Colonic mucosa (tissue), 4 donors: ENCODE measurements at regions not wholly inside any gene's neighbourhood (a gene's known extent, or its start where the extent isn't known, plus 50 kb on each side); places are given as distances from the start of the nearest gene placed in this dataset.

Source experiments
- DNase-seq: peaks from one replicate; pipeline ENCODE4 v3.0.0-alpha.2; 2020
- H3K27ac ChIP-seq: fragments of 200-600 bp; one replicate; pipeline ENCODE4 v1.8.0; 2021
- H3K27me3 ChIP-seq: fragments of 200-600 bp; one replicate; pipeline ENCODE4 v1.8.0; 2021
- H3K36me3 ChIP-seq: fragments of 200-600 bp; one replicate; pipeline ENCODE4 v1.8.0; 2021
- H3K4me1 ChIP-seq: fragments of 200-600 bp; one replicate; pipeline ENCODE4 v1.8.0; 2021; ENCODE audit warnings: mild to moderate bottlenecking
- H3K4me3 ChIP-seq: fragments of 200-600 bp; one replicate; pipeline ENCODE4 v1.8.0; 2021
- H3K9ac ChIP-seq, 2 donors: one replicate each; pipeline ENCODE4 v1.7.0; 2013; ENCODE audit warnings: control low read depth in 2 of 2, low read depth in 2 of 2, low read length in 2 of 2
- H3K9me3 ChIP-seq: fragments of 200-600 bp; one replicate; pipeline ENCODE4 v1.8.0; 2021
- intact Hi-C: fragments of 100-400 bp; cut with DNase I; formaldehyde crosslinking; loops from one replicate; pipeline ENCODE4 v1.14.1; 2022
- TF ChIP-seq, protein P1 (sequence below): fragments of 200-600 bp; IDR thresholded peaks from one replicate; pipeline ENCODE4 v1.8.0; 2022; ENCODE audit warnings: antibody characterized with exemption, mild to moderate bottlenecking
- donor health status: healthy.
- donor health status: DM: no; HTN: no; CAD: no.
- donor health status: DM: no; HTN: no; CAD: no.

DNA sequence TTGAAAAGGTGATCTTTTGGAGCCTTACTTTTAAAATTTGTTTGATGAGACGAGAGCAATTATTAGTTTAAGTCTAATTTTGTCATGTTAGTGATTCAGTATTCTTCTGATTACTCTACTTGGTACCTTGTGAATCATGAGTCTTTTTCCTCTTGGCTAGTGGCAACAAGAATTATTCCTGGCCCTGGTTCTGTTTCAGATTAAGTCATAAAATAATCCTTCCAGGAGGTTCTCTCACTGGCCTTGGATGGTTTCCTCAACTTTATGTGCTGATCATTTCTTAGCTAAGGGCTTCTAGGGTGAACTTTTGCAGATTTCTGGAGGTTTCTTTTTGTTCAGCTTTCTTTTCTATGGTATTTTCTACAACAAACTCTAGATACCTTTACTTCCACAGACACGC is 741.8 kb upstream of the LUZP2 start:
- Histone ChIP-seq H3K9me3 (no peaks in the 10 kb centered on the region), H3K9ac (no peak overlapping the region), H3K27ac (no peak overlapping the region), H3K4me1 (no peaks in the 10 kb centered on the region), H3K4me3 (no peak overlapping the region), H3K27me3 (no peaks in the 10 kb centered on the region), H3K36me3 (no peaks in the 10 kb centered on the region)
- no peak for DNase-seq
- TF ChIP-seq, protein P1, sequence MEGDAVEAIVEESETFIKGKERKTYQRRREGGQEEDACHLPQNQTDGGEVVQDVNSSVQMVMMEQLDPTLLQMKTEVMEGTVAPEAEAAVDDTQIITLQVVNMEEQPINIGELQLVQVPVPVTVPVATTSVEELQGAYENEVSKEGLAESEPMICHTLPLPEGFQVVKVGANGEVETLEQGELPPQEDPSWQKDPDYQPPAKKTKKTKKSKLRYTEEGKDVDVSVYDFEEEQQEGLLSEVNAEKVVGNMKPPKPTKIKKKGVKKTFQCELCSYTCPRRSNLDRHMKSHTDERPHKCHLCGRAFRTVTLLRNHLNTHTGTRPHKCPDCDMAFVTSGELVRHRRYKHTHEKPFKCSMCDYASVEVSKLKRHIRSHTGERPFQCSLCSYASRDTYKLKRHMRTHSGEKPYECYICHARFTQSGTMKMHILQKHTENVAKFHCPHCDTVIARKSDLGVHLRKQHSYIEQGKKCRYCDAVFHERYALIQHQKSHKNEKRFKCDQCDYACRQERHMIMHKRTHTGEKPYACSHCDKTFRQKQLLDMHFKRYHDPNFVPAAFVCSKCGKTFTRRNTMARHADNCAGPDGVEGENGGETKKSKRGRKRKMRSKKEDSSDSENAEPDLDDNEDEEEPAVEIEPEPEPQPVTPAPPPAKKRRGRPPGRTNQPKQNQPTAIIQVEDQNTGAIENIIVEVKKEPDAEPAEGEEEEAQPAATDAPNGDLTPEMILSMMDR, result no peak
- intact Hi-C loops, result no loop called here

DNA sequence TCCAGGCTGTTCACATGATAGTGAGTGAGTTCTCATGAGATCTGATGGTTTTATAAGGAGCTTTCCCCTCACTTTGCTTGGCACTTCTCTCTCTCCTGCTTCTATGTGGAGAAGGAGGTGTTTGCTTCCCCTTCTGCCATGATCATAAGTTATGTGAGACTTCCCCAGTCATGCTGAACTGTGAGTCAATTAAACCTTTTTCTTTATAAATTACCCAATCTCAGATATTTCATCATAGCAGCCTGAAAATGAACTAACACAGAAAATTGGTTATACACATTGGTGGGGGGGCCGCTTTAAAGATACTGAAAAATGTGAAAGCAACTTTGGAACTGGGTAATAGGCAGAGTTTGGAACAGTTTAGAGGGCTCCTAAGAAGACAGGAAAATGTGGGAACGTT is 741.1 kb upstream of the LUZP2 start:
- DNase-seq, result no peak
- Histone ChIP-seq H3K27me3 (no peaks in the 10 kb centered on the region), H3K4me3 (no peak overlapping the region), H3K9ac (no peak overlapping the region), H3K27ac (no peak overlapping the region), H3K36me3 (no peaks in the 10 kb centered on the region), H3K4me1 (no peaks in the 10 kb centered on the region), H3K9me3 (no peaks in the 10 kb centered on the region)
- TF ChIP-seq, protein P1, result no peak
- intact Hi-C loops, result no loop called here

DNA sequence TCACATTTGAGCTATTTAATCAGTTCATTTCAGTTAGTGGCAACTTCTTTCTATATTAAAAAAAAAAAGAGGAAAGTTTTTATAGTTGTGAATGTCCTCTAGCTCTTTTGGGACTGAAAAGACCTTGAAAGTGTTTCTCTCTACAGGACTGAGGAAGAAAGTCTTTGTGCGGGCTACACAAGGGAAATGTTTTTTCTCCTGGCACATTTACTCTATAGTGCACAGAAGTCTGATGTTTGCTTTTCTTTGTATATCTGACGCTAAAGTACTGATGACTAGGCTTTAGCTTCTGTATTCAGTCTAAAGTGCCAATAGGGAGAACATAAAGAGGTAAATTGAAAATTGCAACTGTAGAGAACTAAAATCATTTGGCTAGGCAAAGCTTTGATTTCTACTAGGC is 737.4 kb upstream of the LUZP2 start:
- no peaks in the 10 kb centered on the region for H3K36me3 ChIP-seq
- TF ChIP-seq, protein P1, result no peak
- no peak overlapping the region for H3K4me3 ChIP-seq
- no peak overlapping the region for H3K27ac ChIP-seq
- no peak for DNase-seq
- H3K9ac ChIP-seq, result no peak overlapping the region
- H3K4me1 ChIP-seq, result no peaks in the 10 kb centered on the region
- H3K9me3 ChIP-seq, result no peaks in the 10 kb centered on the region
- no peaks in the 10 kb centered on the region for H3K27me3 ChIP-seq
- intact Hi-C loops, result no loop called here

DNA sequence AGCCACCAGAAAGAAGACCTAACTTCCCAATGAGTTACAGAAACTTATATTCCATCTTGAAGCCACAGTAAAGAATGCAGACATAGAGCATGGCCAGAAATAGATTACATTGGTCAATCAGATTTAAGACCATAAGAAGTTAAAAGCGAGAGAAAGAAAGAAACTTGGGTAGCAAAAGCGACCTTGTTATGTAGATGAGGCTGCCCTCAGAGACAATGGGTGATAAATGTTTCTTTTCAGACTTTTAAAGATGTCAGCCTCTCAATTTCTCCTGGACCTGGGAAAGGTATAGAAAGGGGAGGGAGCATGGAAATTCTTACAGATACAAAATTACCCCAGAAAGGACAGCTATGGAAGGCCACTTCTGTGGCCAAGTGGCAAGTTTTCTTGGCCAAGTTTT is 732.6 kb upstream of the LUZP2 start:
- intact Hi-C loops, result no loop called here
- Histone ChIP-seq H3K9me3 (no peaks in the 10 kb centered on the region), H3K4me1 (no peaks in the 10 kb centered on the region), H3K27me3 (no peaks in the 10 kb centered on the region), H3K36me3 (no peaks in the 10 kb centered on the region), H3K27ac (no peak overlapping the region), H3K4me3 (no peak overlapping the region), H3K9ac (no peak overlapping the region)
- TF ChIP-seq, protein P1, result no peak
- DNase-seq, result no peak

DNA sequence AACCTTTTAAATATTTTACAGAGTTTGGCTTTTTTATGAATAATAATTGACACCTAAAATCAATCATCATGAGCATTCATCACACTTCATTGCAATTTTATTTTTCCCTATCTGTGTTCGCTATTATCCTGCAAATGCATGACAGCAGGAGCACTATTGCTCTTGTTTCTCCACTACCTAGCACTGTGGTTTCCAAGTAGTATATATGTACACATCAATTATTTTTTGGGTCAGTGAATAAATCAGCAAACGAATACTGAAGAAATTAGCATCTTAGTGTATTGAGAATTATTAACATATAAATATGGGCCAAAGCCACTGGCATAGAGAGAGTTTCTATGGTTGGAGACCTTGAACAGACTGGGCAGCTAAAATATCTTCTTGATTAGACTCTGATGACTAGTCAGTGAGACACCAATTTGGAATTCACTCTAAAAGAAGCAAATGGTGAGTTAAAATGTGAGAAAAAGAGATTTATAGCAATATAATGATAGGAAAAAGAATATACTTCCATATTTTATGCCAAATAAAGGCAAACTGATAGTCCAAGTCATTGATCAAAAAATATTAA is 731.1 kb upstream of the LUZP2 start:
- H3K4me1 ChIP-seq, result no peaks in the 10 kb centered on the region
- H3K27ac ChIP-seq, result no peak overlapping the region
- no peaks in the 10 kb centered on the region for H3K36me3 ChIP-seq
- intact Hi-C loops, result no loop called here
- TF ChIP-seq, protein P1, result no peak
- H3K9me3 ChIP-seq, result no peaks in the 10 kb centered on the region
- no peak overlapping the region for H3K4me3 ChIP-seq
- DNase-seq, result no peak
- no peaks in the 10 kb centered on the region for H3K27me3 ChIP-seq
- no peak overlapping the region for H3K9ac ChIP-seq
